ENCODE measurements at regions not wholly inside any gene's neighbourhood (a gene's known extent, or its start where the extent isn't known, plus 50 kb on each side); places are given as distances from the start of the nearest gene placed in this dataset.

DNA sequence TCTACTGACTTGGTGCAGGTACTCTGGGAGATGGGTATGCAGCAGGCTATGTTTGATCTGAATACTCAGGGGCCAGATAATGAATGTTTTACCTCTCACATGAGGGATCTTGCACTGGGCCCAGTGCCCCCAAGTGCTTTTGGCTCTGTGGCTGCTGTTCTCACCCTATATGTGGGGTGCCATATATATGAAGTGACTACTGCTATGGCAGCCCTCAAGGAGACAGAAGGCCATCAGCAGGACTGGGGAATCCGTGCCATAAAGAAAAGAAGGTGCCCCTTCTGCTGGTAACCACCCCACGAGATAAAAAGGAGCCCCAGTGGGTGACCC lies 302.1 kb downstream of the ZPLD1 start:
- TF ChIP-seq SUZ12 (IDR thresholded peaks at IDR 0.05; ENCODE audit: extremely low read depth, insufficient read depth, insufficient read length), result no peak
- TF ChIP-seq YY1 (IDR thresholded peaks at IDR 0.05; ENCODE audit: insufficient read depth, insufficient read length), result no peak
